ENCODE measurements at regions not wholly inside any gene's neighbourhood (a gene's known extent, or its start where the extent isn't known, plus 50 kb on each side); places are given as distances from the start of the nearest gene placed in this dataset.
A peak's percentile ranks its signal among the peaks of the same experiment; 100 is the strongest.

DNA sequence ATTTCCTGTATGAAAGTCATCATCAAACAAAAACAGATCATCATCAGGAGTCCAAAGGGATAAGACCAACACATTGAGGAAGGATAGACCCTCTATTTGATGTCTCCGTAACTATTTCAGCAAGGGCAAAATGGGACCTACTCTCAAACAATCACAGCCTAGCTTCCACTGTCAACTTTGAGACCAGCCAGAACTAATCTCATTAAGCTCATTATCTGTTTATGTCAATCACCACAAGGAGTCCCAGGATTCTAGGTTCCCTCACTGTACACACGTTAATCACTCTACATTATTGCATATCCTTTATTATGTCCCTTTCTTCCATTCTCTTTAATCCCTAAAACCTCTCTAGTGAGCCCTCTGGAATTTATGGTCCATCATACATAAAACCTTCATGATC lies 370.3 kb upstream of the LINC00305 start:
- no peak for DNase-seq (ENCODE audit: low read depth)
- H3K4me3 ChIP-seq (ENCODE audit: low read depth, low read length) = no peak overlapping the region
- TF ChIP-seq, protein P1, sequence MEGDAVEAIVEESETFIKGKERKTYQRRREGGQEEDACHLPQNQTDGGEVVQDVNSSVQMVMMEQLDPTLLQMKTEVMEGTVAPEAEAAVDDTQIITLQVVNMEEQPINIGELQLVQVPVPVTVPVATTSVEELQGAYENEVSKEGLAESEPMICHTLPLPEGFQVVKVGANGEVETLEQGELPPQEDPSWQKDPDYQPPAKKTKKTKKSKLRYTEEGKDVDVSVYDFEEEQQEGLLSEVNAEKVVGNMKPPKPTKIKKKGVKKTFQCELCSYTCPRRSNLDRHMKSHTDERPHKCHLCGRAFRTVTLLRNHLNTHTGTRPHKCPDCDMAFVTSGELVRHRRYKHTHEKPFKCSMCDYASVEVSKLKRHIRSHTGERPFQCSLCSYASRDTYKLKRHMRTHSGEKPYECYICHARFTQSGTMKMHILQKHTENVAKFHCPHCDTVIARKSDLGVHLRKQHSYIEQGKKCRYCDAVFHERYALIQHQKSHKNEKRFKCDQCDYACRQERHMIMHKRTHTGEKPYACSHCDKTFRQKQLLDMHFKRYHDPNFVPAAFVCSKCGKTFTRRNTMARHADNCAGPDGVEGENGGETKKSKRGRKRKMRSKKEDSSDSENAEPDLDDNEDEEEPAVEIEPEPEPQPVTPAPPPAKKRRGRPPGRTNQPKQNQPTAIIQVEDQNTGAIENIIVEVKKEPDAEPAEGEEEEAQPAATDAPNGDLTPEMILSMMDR (conservative IDR thresholded peaks at IDR 0.05; ENCODE audit: low read depth, low read length) = no peak

DNA sequence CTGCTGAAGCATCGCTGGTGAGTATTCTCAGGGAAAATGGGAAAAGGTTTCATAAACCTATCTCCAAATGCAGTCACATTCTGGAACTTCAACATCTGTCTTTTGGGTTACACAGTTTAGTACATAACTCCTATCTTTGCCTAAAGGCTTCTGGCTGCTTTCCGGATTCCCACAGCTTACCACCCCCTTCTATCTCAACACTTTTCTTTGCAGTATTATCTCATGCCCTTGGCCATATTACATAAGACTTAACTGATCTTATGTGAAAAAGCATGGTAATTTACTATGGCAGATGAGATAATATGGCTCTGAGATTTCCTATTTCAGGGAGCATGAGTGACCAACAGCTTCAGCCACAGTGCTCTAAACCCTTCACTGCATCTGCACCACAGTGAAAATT lies 369.3 kb upstream of the LINC00305 start:
- TF ChIP-seq, protein P1 (conservative IDR thresholded peaks at IDR 0.05; ENCODE audit: low read depth, low read length) = no peak
- H3K4me3 ChIP-seq (ENCODE audit: low read depth, low read length) = no peak overlapping the region
- no peak for DNase-seq (ENCODE audit: low read depth)

DNA sequence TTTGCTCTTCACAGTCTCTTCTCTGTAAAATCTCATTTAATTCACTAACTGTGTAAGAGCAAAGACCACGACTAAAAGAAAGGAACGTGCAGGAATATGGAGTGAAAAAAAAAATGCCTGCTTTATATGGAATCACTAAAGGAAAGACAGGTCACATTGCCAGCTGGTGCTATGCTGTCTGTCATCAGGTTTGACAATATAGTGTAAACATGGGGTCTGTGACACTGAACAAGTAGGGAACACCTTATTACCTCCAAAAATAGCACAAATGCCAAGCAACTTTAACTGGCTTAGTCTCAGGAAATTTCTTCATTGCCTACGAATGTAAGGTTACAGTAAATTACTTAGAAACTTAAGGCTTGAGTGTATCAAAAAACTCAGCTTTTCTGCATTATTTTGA lies 364.5 kb upstream of the LINC00305 start:
- TF ChIP-seq, protein P1 (conservative IDR thresholded peaks at IDR 0.05; ENCODE audit: low read depth, low read length) = no peak
- H3K4me3 ChIP-seq (ENCODE audit: low read depth, low read length) = no peak overlapping the region
- DNase-seq (ENCODE audit: low read depth) = no peak

DNA sequence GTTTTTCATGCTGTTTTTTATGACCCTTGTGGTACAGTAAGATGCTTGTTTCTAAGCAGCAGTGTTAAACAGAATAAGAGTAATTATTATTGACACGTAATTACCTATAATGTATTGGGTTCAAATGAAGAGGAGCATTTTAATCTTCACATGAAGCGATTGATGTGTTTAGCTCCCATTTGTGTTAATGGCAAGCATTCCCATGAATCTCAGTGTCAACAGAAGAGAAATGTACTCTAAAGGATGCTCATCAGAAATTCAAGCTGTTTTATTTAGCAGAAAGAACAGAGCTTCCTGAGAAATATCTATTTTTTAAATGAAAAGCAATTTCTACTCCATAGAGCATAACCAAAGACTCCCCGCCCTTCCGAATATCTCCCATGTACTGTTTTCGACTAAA lies 341.3 kb upstream of the LINC00305 start:
- H3K4me3 ChIP-seq (ENCODE audit: low read depth, low read length) = no peak overlapping the region
- TF ChIP-seq, protein P1 (conservative IDR thresholded peaks at IDR 0.05; ENCODE audit: low read depth, low read length) = no peak
- no peak for DNase-seq (ENCODE audit: low read depth)

DNA sequence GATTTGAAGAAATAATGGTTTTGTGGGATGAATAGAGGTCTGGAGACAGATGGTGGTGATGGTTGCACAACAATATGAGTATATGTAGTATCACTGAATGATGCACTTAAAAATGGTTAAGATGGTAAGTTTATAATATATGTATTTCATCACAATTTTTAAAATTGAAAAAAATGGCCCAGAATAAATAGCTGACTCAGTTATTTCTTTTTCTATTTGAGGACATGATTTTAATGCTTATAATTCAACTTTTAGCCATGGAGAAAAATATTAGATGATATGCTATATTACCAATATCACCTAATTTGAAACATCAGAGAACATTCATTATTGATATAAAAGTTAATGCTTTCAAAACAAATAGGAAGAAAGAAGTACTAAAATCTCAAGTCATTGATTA lies 339.8 kb upstream of the LINC00305 start:
- TF ChIP-seq, protein P1 (conservative IDR thresholded peaks at IDR 0.05; ENCODE audit: low read depth, low read length) = no peak
- DNase-seq (ENCODE audit: low read depth) = no peak
- H3K4me3 ChIP-seq (ENCODE audit: low read depth, low read length) = no peak overlapping the region

DNA sequence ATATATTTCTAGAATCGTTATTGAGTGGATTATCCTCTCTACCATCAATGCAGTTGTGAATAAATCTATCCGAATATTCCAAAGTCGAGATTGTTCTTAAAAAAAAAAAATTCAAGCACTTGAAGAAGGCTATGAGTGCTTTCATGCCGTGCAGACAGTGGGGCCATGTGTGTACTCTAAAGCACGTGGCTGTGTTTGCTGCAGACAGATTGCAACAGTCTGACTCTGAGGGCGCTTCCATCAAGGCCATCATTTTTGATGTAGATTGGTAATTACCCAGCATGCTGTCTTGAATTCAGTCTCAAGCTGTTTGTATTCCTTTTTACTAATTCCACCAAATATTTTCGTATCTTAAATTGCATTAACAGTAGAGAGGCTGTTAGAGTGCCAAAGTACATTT lies 325.9 kb upstream of the LINC00305 start:
- TF ChIP-seq, protein P1 (conservative IDR thresholded peaks at IDR 0.05; ENCODE audit: low read depth, low read length) = no peak
- H3K4me3 ChIP-seq (ENCODE audit: low read depth, low read length) = no peak overlapping the region
- DNase-seq (ENCODE audit: low read depth) = peak; percentile 29

DNA sequence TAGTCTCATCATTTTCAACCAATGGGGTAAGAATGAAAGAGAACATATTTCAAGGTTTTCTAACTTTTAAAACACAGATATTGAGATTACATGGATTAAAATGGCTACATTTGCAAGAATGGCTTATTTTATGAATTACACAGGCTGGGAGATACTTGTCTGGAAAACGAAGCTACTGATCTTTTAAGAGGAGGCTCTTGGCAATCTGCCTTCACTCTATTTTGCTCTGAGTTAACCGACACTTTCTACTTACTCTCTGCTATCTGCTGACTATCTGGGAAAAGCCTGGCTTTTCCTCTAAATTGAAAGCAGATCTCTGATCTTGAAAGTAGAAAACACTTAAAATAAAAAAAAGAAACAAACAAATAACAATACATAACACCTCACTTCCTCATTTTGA lies 325.4 kb upstream of the LINC00305 start:
- no peak overlapping the region for H3K4me3 ChIP-seq (ENCODE audit: low read depth, low read length)
- DNase-seq (ENCODE audit: low read depth) = peak; percentile 25
- TF ChIP-seq, protein P1 (conservative IDR thresholded peaks at IDR 0.05; ENCODE audit: low read depth, low read length) = no peak

Measured in choroid plexus epithelial cell (primary cell).